ENCODE measurements at regions not wholly inside any gene's neighbourhood (a gene's known extent, or its start where the extent isn't known, plus 50 kb on each side); places are given as distances from the start of the nearest gene placed in this dataset.

GRCh38 chr3:72182206-72182605, 397.3 kb upstream of the PROK2 start:
- Histone ChIP-seq H3K4me1 (peaks cover 8% of the 10 kb centered on the region), H3K36me3 (no peaks in the 10 kb centered on the region), H3K9me3 (replicated peaks) (peaks cover 5% of the 10 kb centered on the region), H3K4me3 (no peak overlapping the region), H3K27me3 (ENCODE audit: low read depth) (peaks cover 12% of the 10 kb centered on the region), H3K27ac (replicated peaks) (no peak overlapping the region)
- no peak for DNase-seq
- intact Hi-C loops (cut with micrococcal nuclease) = no loop called here
- TF ChIP-seq CTCF (IDR thresholded peaks at IDR 0.05; ENCODE audit: borderline replicate concordance) = no peak

- Histone ChIP-seq H3K27me3 (ENCODE audit: low read depth) (peaks cover 12% of the 10 kb centered on the region), H3K4me3 (no peak overlapping the region), H3K4me1 (peaks cover 16% of the 10 kb centered on the region), H3K9me3 (replicated peaks) (peaks cover 5% of the 10 kb centered on the region), H3K27ac (replicated peaks) (no peak overlapping the region), H3K36me3 (no peaks in the 10 kb centered on the region)
- DNase-seq = no peak
- TF ChIP-seq CTCF (IDR thresholded peaks at IDR 0.05; ENCODE audit: borderline replicate concordance) = no peak
- intact Hi-C loops (cut with micrococcal nuclease) = no loop called here
Measured at GRCh38 chr3:72181251-72181650, 396.3 kb upstream of the PROK2 start.

GRCh38 chr3:72180405-72180804, 395.5 kb upstream of the PROK2 start:
- peaks cover 12% of the 10 kb centered on the region for H3K27me3 ChIP-seq (ENCODE audit: low read depth)
- intact Hi-C loops (cut with micrococcal nuclease) = no loop called here
- no peak for TF ChIP-seq CTCF (IDR thresholded peaks at IDR 0.05; ENCODE audit: borderline replicate concordance)
- H3K4me1 ChIP-seq = peaks cover 16% of the 10 kb centered on the region
- H3K36me3 ChIP-seq = no peaks in the 10 kb centered on the region
- peaks cover 5% of the 10 kb centered on the region for H3K9me3 ChIP-seq (replicated peaks)
- no peak for DNase-seq
- H3K4me3 ChIP-seq = no peak overlapping the region
- H3K27ac ChIP-seq (replicated peaks) = no peak overlapping the region

GRCh38 chr3:72179107-72179464, 394.1 kb upstream of the PROK2 start:
- H3K36me3 ChIP-seq = no peaks in the 10 kb centered on the region
- DNase-seq = no peak
- peaks cover 5% of the 10 kb centered on the region for H3K9me3 ChIP-seq (replicated peaks)
- no peak overlapping the region for H3K27ac ChIP-seq (replicated peaks)
- no peak overlapping the region for H3K4me3 ChIP-seq
- intact Hi-C loops (cut with micrococcal nuclease) = no loop called here
- H3K27me3 ChIP-seq (ENCODE audit: low read depth) = peaks cover 12% of the 10 kb centered on the region
- peaks cover 22% of the 10 kb centered on the region for H3K4me1 ChIP-seq
- TF ChIP-seq CTCF (IDR thresholded peaks at IDR 0.05; ENCODE audit: borderline replicate concordance) = no peak

- H3K27me3 ChIP-seq (ENCODE audit: low read depth) = peaks cover 12% of the 10 kb centered on the region
- no peak for TF ChIP-seq CTCF (IDR thresholded peaks at IDR 0.05; ENCODE audit: borderline replicate concordance)
- no peak for DNase-seq
Measured at GRCh38 chr3:72178463-72179106, 393.6 kb upstream of the PROK2 start.

More at GRCh38 chr3:72178463-72179106, 393.6 kb upstream of the PROK2 start:
- no peaks in the 10 kb centered on the region for H3K36me3 ChIP-seq
- intact Hi-C loops (cut with micrococcal nuclease) = no loop called here
- H3K9me3 ChIP-seq (replicated peaks) = peaks cover under 1% of the 10 kb centered on the region
- no peak overlapping the region for H3K27ac ChIP-seq (replicated peaks)
- H3K4me1 ChIP-seq = peaks cover 27% of the 10 kb centered on the region
- no peak overlapping the region for H3K4me3 ChIP-seq
